GM23338 (cell line): ENCODE measurements at regions not wholly inside any gene's neighbourhood (a gene's known extent, or its start where the extent isn't known, plus 50 kb on each side); places are given as distances from the start of the nearest gene placed in this dataset.

ENCODE experiments used
- ATAC-seq: fragments of 200-7000 bp; cut with Tn5 transposase; 3 replicates; pipeline ENCODE4 v1.9.1; 2020
- DNase-seq: peaks from one replicate; pipeline ENCODE4 v3.0.0-alpha.2; 2015; ENCODE audit warnings: low spot score
- H2AFZ ChIP-seq: fragments of 200-600 bp; sonication (generic); 2 replicates; pipeline ENCODE4 v1.8.0; 2016; ENCODE audit warnings: antibody characterized with exemption, mild to moderate bottlenecking, moderate library complexity
- H3F3A ChIP-seq: fragments of 200-600 bp; sonication (generic); replicated peaks from 2 replicates; pipeline ENCODE4 v1.8.0; 2017; ENCODE audit warnings: antibody characterized with exemption, mixed run types, low read depth
- H3K27ac ChIP-seq: fragments of 200-600 bp; sonication (generic); 2 replicates; pipeline ENCODE4 v1.6.1; 2016; ENCODE audit warnings: low read depth
- H3K27me3 ChIP-seq: fragments of 200-600 bp; sonication (generic); 2 replicates; pipeline ENCODE4 v1.8.0; 2016; ENCODE audit warnings: mild to moderate bottlenecking, mixed run types, moderate library complexity; ENCODE audit not compliant: insufficient read depth
- H3K36me3 ChIP-seq: fragments of 200-600 bp; sonication (generic); 2 replicates; pipeline ENCODE4 v1.8.0; 2016; ENCODE audit warnings: mild to moderate bottlenecking; ENCODE audit not compliant: insufficient read depth
- H3K4me1 ChIP-seq: fragments of 200-600 bp; sonication (generic); 2 replicates; pipeline ENCODE4 v1.8.0; 2016; ENCODE audit warnings: mild to moderate bottlenecking, moderate library complexity; ENCODE audit not compliant: insufficient read depth
- H3K4me2 ChIP-seq: fragments of 200-600 bp; sonication (generic); 2 replicates; pipeline ENCODE4 v1.7.1; 2017; ENCODE audit warnings: mixed run types
- H3K4me3 ChIP-seq: fragments of 200-600 bp; sonication (generic); 2 replicates; pipeline ENCODE4 v1.6.1; 2016; ENCODE audit warnings: mixed run types
- H3K79me2 ChIP-seq: fragments of 200-600 bp; sonication (generic); replicated peaks from 2 replicates; pipeline ENCODE4 v1.8.0; 2017; ENCODE audit warnings: mild to moderate bottlenecking; ENCODE audit not compliant: insufficient read depth
- H3K9me2 ChIP-seq: fragments of 200-600 bp; sonication (generic); 2 replicates; pipeline ENCODE4 v1.8.0; 2017; ENCODE audit not compliant: insufficient read depth
- H4K20me1 ChIP-seq: fragments of 200-600 bp; sonication (generic); replicated peaks from 2 replicates; pipeline ENCODE4 v1.8.0; 2017; ENCODE audit warnings: mild to moderate bottlenecking; ENCODE audit not compliant: insufficient read depth
- H3K27ac Mint-ChIP-seq: 2 replicates; pipeline ENCODE4 v1.8.0; 2020; ENCODE audit warnings: inconsistent platforms, mild to moderate bottlenecking, moderate library complexity, mixed read lengths
- H3K27me3 Mint-ChIP-seq: 3 replicates; pipeline ENCODE4 v1.8.0; 2022; ENCODE audit warnings: low read depth, mild to moderate bottlenecking, moderate library complexity, mixed read lengths, inconsistent platforms; ENCODE audit not compliant: insufficient read depth, poor library complexity
- H3K36me3 Mint-ChIP-seq: 3 replicates; pipeline ENCODE4 v1.8.0; 2021; ENCODE audit warnings: low read depth, mild to moderate bottlenecking, inconsistent platforms, moderate library complexity, mixed read lengths
- H3K4me1 Mint-ChIP-seq: 3 replicates; pipeline ENCODE4 v1.8.0; 2020; ENCODE audit warnings: mild to moderate bottlenecking, inconsistent platforms, mixed read lengths
- H3K4me3 Mint-ChIP-seq: 3 replicates; pipeline ENCODE4 v1.8.0; 2021; ENCODE audit warnings: moderate library complexity, mild to moderate bottlenecking, inconsistent platforms, mixed read lengths
- H3K9me3 Mint-ChIP-seq: 3 replicates; pipeline ENCODE4 v1.8.0; 2020; ENCODE audit warnings: moderate library complexity, mild to moderate bottlenecking, inconsistent platforms, mixed read lengths
- CREB1 ChIP-seq: fragments of 250-450 bp; sonication (Bioruptor Pico); IDR thresholded peaks from 2 replicates; pipeline ENCODE4 v1.5.0; 2020; ENCODE audit warnings: low read depth, mild to moderate bottlenecking, moderate library complexity
- EZH2phosphoT487 ChIP-seq: fragments of 200-600 bp; sonication (generic); IDR thresholded peaks from one replicate; pipeline ENCODE4 v1.8.1; 2018; ENCODE audit warnings: antibody characterized with exemption; ENCODE audit not compliant: unreplicated experiment
- NANOG ChIP-seq: IDR thresholded peaks from 2 replicates; pipeline ENCODE4 v1.6.1; 2016; ENCODE audit warnings: antibody characterized with exemption, borderline replicate concordance
- REST ChIP-seq: IDR thresholded peaks from one replicate; pipeline ENCODE4 v1.6.1; 2018; ENCODE audit warnings: antibody characterized with exemption; ENCODE audit not compliant: unreplicated experiment
- ZNF114 ChIP-seq: fragments of 250-450 bp; sonication (Bioruptor Pico); IDR thresholded peaks from 2 replicates; pipeline ENCODE4 v1.5.0; 2020; ENCODE audit warnings: mild to moderate bottlenecking, moderate library complexity
- ZNF331 ChIP-seq: fragments of 250-450 bp; sonication (Bioruptor Pico); IDR thresholded peaks from 2 replicates; pipeline ENCODE4 v1.5.0; 2020; ENCODE audit warnings: low read depth, mild to moderate bottlenecking, moderate library complexity
- TF ChIP-seq, protein P1 (sequence below), 2 experiments: fragments of 200-600 bp in 1 of 2; sonication (generic) in 1 of 2; conservative IDR thresholded peaks; 2 replicates each; pipeline versions ENCODE4 v1.5.1 to v1.6.1; 2016 to 2017; ENCODE audit warnings: antibody characterized with exemption in 2 of 2, low read depth in 2 of 2, mild to moderate bottlenecking in 2 of 2, moderate library complexity in 1 of 2
- TF ChIP-seq, protein P2 (sequence below): IDR thresholded peaks from 2 replicates; pipeline ENCODE4 v1.6.1; 2016; ENCODE audit warnings: antibody characterized with exemption

- Mint-ChIP-seq H3K4me1 (peaks cover 7% of the 10 kb centered on the region; the same call in 2 of the 3 replicates), H3K27ac (peak overlapping the region; percentile 42; the same call in 1 of the 2 replicates), H3K36me3 (peaks cover 5% of the 10 kb centered on the region; the same call in 2 of the 3 replicates), H3K4me3 (no peak overlapping the region), H3K27me3 (no peaks in the 10 kb centered on the region), H3K9me3 (peaks cover 4% of the 10 kb centered on the region; the same call in 2 of the 3 replicates)
- DNase-seq = no peak
- H3K79me2 ChIP-seq = no peaks in the 10 kb centered on the region; the same call in 1 of the 2 replicates
- H3K27ac ChIP-seq = no peak overlapping the region
- no peaks in the 10 kb centered on the region for H4K20me1 ChIP-seq
- no peaks in the 10 kb centered on the region for H3K9me2 ChIP-seq
- H3K27me3 ChIP-seq = no peaks in the 10 kb centered on the region
- no peak overlapping the region for H3K4me3 ChIP-seq
- H3K36me3 ChIP-seq = no peaks in the 10 kb centered on the region
- no peak overlapping the region for H2AFZ ChIP-seq
- H3F3A ChIP-seq = no peaks in the 10 kb centered on the region
- H3K4me1 ChIP-seq = peaks cover 4% of the 10 kb centered on the region; the same call in 1 of the 2 replicates
- peak; percentile 55 for ATAC-seq
- no peak for TF ChIP-seq ZNF114 (CRISPR knock-in tag)
- TF ChIP-seq, protein P1, sequence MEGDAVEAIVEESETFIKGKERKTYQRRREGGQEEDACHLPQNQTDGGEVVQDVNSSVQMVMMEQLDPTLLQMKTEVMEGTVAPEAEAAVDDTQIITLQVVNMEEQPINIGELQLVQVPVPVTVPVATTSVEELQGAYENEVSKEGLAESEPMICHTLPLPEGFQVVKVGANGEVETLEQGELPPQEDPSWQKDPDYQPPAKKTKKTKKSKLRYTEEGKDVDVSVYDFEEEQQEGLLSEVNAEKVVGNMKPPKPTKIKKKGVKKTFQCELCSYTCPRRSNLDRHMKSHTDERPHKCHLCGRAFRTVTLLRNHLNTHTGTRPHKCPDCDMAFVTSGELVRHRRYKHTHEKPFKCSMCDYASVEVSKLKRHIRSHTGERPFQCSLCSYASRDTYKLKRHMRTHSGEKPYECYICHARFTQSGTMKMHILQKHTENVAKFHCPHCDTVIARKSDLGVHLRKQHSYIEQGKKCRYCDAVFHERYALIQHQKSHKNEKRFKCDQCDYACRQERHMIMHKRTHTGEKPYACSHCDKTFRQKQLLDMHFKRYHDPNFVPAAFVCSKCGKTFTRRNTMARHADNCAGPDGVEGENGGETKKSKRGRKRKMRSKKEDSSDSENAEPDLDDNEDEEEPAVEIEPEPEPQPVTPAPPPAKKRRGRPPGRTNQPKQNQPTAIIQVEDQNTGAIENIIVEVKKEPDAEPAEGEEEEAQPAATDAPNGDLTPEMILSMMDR (conservative IDR thresholded peaks at IDR 0.05; ENCODE audit: low read depth in 2 of 2) = no peak
- TF ChIP-seq NANOG = no peak
- no peak for TF ChIP-seq ZNF331 (CRISPR knock-in tag)
- peak; percentile 51 for TF ChIP-seq REST
- no peak for TF ChIP-seq CREB1 (CRISPR knock-in tag)
- TF ChIP-seq, protein P2, sequence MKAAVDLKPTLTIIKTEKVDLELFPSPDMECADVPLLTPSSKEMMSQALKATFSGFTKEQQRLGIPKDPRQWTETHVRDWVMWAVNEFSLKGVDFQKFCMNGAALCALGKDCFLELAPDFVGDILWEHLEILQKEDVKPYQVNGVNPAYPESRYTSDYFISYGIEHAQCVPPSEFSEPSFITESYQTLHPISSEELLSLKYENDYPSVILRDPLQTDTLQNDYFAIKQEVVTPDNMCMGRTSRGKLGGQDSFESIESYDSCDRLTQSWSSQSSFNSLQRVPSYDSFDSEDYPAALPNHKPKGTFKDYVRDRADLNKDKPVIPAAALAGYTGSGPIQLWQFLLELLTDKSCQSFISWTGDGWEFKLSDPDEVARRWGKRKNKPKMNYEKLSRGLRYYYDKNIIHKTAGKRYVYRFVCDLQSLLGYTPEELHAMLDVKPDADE = no peak
- no peak for TF ChIP-seq EZH2phosphoT487
- no peak overlapping the region for H3K4me2 ChIP-seq
Observed at GRCh38 chr5:147956064-147956841, 49.9 kb upstream of the C5orf46 start.
